ENCODE measurements at regions not wholly inside any gene's neighbourhood (a gene's known extent, or its start where the extent isn't known, plus 50 kb on each side); places are given as distances from the start of the nearest gene placed in this dataset.

- TF ChIP-seq CTCF (conservative IDR thresholded peaks at IDR 0.05; ENCODE audit: low read depth, low read length) = peak; percentile 75
- peak; percentile 37 for DNase-seq (ENCODE audit: low read depth)
- H3K4me3 ChIP-seq (ENCODE audit: low read depth, low read length) = no peak overlapping the region
Observed at GRCh38 chr19:29263305-29264135, 50.6 kb upstream of the UQCRFS1 start.

GRCh38 chr19:29264897-29265296 lies 51.9 kb upstream of the UQCRFS1 start:
- H3K4me3 ChIP-seq (ENCODE audit: low read depth, low read length) = no peak overlapping the region
- no peak for TF ChIP-seq CTCF (conservative IDR thresholded peaks at IDR 0.05; ENCODE audit: low read depth, low read length)
- no peak for DNase-seq (ENCODE audit: low read depth)

- TF ChIP-seq CTCF (conservative IDR thresholded peaks at IDR 0.05; ENCODE audit: low read depth, low read length) = no peak
- no peak overlapping the region for H3K4me3 ChIP-seq (ENCODE audit: low read depth, low read length)
- DNase-seq (ENCODE audit: low read depth) = no peak
Observed at GRCh38 chr19:29265436-29265835, 52.5 kb upstream of the UQCRFS1 start.

GRCh38 chr19:29266001-29266400 lies 53.0 kb upstream of the UQCRFS1 start:
- TF ChIP-seq CTCF (conservative IDR thresholded peaks at IDR 0.05; ENCODE audit: low read depth, low read length) = no peak
- no peak overlapping the region for H3K4me3 ChIP-seq (ENCODE audit: low read depth, low read length)
- no peak for DNase-seq (ENCODE audit: low read depth)

GRCh38 chr19:29266603-29267002 lies 53.7 kb upstream of the UQCRFS1 start:
- DNase-seq (ENCODE audit: low read depth) = no peak
- H3K4me3 ChIP-seq (ENCODE audit: low read depth, low read length) = no peak overlapping the region
- no peak for TF ChIP-seq CTCF (conservative IDR thresholded peaks at IDR 0.05; ENCODE audit: low read depth, low read length)

- no peak for DNase-seq (ENCODE audit: low read depth)
- no peak for TF ChIP-seq CTCF (conservative IDR thresholded peaks at IDR 0.05; ENCODE audit: low read depth, low read length)
- H3K4me3 ChIP-seq (ENCODE audit: low read depth, low read length) = no peak overlapping the region
Observed at GRCh38 chr19:29267701-29268100, 54.8 kb upstream of the UQCRFS1 start.

- no peak overlapping the region for H3K4me3 ChIP-seq (ENCODE audit: low read depth, low read length)
- TF ChIP-seq CTCF (conservative IDR thresholded peaks at IDR 0.05; ENCODE audit: low read depth, low read length) = no peak
- DNase-seq (ENCODE audit: low read depth) = no peak
Observed at GRCh38 chr19:29268103-29268502, 55.2 kb upstream of the UQCRFS1 start.
